ENCODE measurements at regions not wholly inside any gene's neighbourhood (a gene's known extent, or its start where the extent isn't known, plus 50 kb on each side); places are given as distances from the start of the nearest gene placed in this dataset.

DNA sequence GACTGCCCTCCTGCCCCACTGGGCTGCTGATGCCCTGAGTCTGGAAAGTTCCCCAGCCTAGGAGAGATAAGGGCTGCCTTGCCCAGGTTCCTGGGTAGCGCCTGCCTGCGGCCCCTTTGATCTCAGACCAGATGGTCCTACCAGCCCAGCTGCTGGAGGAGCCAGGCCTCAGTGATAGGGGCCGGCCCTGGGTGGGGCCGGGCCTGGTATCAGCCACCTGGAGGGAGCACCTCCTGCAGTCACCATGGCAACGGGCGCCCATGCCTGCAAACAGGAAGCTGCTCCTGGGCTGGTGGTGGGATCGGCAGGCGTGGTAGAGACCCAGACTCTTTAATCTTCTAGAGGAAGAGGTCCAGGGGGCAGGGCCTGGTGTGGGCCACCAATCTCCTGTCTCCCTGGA is 119.7 kb upstream of the WNT4 start:
- no peak for TF ChIP-seq CTCF (IDR thresholded peaks at IDR 0.05; ENCODE audit: low read length, missing control alignments)
- no peak for DNase-seq (ENCODE audit: low read depth)
- H3K4me3 ChIP-seq (replicated peaks; ENCODE audit: low read depth, low read length) = no peak overlapping the region

- no peak for DNase-seq (ENCODE audit: low read depth)
- no peak overlapping the region for H3K4me3 ChIP-seq (replicated peaks; ENCODE audit: low read depth, low read length)
- TF ChIP-seq CTCF (IDR thresholded peaks at IDR 0.05; ENCODE audit: low read length, missing control alignments) = no peak
These were observed 120.5 kb upstream of the WNT4 start for GRCh38 chr1:22263359-22263758.

GRCh38 chr1:22264464-22265341 is 121.8 kb upstream of the WNT4 start:
- no peak for TF ChIP-seq CTCF (IDR thresholded peaks at IDR 0.05; ENCODE audit: low read length, missing control alignments)
- H3K4me3 ChIP-seq (replicated peaks; ENCODE audit: low read depth, low read length) = no peak overlapping the region
- no peak for DNase-seq (ENCODE audit: low read depth)

DNA sequence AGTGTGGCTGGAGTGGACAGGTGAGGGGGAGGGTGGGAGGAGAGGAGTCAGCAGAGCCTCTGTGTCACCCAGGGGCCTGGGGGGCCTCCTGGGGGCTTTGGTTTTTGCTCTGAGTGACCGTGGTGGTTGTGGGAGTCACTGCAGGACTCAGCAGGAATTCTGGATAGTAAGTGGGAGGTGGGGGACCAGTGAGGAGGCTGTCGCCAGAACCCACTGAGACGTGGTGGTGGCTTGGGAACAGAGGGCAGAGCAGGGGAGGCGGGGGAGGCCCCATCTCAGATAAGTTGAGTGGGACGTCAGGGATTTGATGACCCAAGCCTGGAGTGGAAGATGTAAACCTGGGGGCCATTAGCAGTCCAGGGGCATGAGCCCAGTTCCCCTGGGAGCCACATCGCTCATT is 123.2 kb upstream of the WNT4 start:
- DNase-seq (ENCODE audit: low read depth) = no peak
- H3K4me3 ChIP-seq (replicated peaks; ENCODE audit: low read depth, low read length) = no peak overlapping the region
- TF ChIP-seq CTCF (IDR thresholded peaks at IDR 0.05; ENCODE audit: low read length, missing control alignments) = no peak

- TF ChIP-seq CTCF (IDR thresholded peaks at IDR 0.05; ENCODE audit: low read length, missing control alignments) = no peak
- H3K4me3 ChIP-seq (replicated peaks; ENCODE audit: low read depth, low read length) = no peak overlapping the region
- no peak for DNase-seq (ENCODE audit: low read depth)
These were observed 124.7 kb upstream of the WNT4 start for GRCh38 chr1:22267413-22268175.

DNA sequence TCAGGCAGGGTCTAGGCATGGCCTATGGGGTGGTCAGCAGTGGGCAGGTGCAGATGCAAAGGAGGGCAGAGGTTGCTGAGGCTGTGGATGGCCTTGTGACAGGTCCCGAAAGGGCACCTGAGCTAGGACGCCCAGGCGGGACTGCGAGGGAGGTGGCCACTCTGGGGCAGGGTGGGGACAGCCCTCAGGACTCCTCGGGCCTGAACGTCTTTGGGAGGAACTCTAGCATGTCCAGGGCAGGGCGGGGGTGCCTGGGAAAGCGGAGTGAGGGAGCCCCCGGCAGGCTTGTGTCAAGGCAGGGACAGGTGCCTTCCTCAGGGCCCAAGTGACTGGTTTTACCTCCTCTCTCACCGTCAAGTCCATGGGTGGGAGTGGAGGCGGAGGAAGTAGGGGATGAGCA is 125.4 kb upstream of the WNT4 start:
- DNase-seq (ENCODE audit: low read depth) = no peak
- TF ChIP-seq CTCF (IDR thresholded peaks at IDR 0.05; ENCODE audit: low read length, missing control alignments) = no peak
- H3K4me3 ChIP-seq (replicated peaks; ENCODE audit: low read depth, low read length) = no peak overlapping the region
